ENCODE measurements at regions not wholly inside any gene's neighbourhood (a gene's known extent, or its start where the extent isn't known, plus 50 kb on each side); places are given as distances from the start of the nearest gene placed in this dataset.

DNA sequence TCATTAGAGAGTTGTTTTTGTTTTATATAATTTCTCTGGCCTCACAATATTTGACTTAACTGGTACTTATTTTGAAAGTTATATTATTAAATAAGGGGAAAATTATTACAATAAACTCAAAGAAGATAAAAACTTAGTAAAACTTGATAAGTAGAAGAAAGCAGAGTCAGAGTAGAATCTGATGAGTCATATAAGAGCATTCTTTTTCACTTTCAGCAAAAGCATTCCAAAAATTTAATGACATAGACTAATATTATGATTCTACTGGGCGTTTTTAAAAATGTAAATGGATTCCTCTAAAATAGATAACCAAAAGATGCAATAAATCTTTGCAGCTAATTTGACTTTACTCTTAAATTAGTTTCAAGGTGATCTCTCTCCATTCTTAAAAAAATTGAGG, 366.3 kb upstream of the IMPG1 start:
- TF ChIP-seq CTCF (conservative IDR thresholded peaks at IDR 0.05) = no peak
- TF ChIP-seq EZH2 (IDR thresholded peaks at IDR 0.05; ENCODE audit: low read depth) = no peak
